Activated CD8-positive, alpha-beta T cell treated with anti-CD3 and anti-CD28 coated beads for 36 hours (primary cell): ENCODE measurements at regions not wholly inside any gene's neighbourhood (a gene's known extent, or its start where the extent isn't known, plus 50 kb on each side); places are given as distances from the start of the nearest gene placed in this dataset.
"Not testable (repeated sequence)": the region's sequence is repeated elsewhere in the genome, so short reads cannot be mapped to it uniquely, and the experiment has no call there.

Source experiments
- ATAC-seq: fragments of 200-7000 bp; cut with Tn5 transposase; one replicate; pipeline ENCODE4 v1.10.0; 2021; ENCODE audit warnings: mild to moderate bottlenecking, moderate library complexity
- CTCF ChIA-PET: fragments of 350-600 bp; sonication (Branson Sonifier 250); formaldehyde crosslinking; loops from one replicate; lab custom pipeline; 2021; ENCODE audit warnings: antibody characterized with exemption; lab: Charles Lee
- POLR2A ChIA-PET: fragments of 350-600 bp; sonication (Branson Sonifier 250); formaldehyde crosslinking; loops from one replicate; lab custom pipeline; 2021; ENCODE audit warnings: antibody characterized with exemption; lab: Charles Lee
- DNase-seq: peaks from one replicate; pipeline ENCODE4 v3.0.0-alpha.2; 2020
- H3K27ac Mint-ChIP-seq: one replicate; pipeline ENCODE4 v1.8.0; 2021; ENCODE audit warnings: mild to moderate bottlenecking, mixed read lengths
- H3K27me3 Mint-ChIP-seq: one replicate; pipeline ENCODE4 v1.8.0; 2021; ENCODE audit warnings: mixed read lengths
- H3K36me3 Mint-ChIP-seq: one replicate; pipeline ENCODE4 v1.8.0; 2021; ENCODE audit warnings: low read depth, mixed read lengths
- H3K4me1 Mint-ChIP-seq: one replicate; pipeline ENCODE4 v1.8.0; 2021; ENCODE audit warnings: low read depth, mixed read lengths
- H3K4me3 Mint-ChIP-seq: one replicate; pipeline ENCODE4 v1.8.0; 2021; ENCODE audit warnings: mild to moderate bottlenecking, moderate library complexity, mixed read lengths
- H3K9me3 Mint-ChIP-seq: one replicate; pipeline ENCODE4 v1.8.0; 2021; ENCODE audit warnings: mixed read lengths
- intact Hi-C: fragments of 100-400 bp; cut with micrococcal nuclease; formaldehyde crosslinking; loops from one replicate; pipeline ENCODE4 v1.10.0; 2022
- TF ChIP-seq, protein P1 (sequence below): fragments of 200-600 bp; IDR thresholded peaks from one replicate; pipeline ENCODE4 v1.8.0; 2022; ENCODE audit warnings: antibody characterized with exemption, mild to moderate bottlenecking

DNA sequence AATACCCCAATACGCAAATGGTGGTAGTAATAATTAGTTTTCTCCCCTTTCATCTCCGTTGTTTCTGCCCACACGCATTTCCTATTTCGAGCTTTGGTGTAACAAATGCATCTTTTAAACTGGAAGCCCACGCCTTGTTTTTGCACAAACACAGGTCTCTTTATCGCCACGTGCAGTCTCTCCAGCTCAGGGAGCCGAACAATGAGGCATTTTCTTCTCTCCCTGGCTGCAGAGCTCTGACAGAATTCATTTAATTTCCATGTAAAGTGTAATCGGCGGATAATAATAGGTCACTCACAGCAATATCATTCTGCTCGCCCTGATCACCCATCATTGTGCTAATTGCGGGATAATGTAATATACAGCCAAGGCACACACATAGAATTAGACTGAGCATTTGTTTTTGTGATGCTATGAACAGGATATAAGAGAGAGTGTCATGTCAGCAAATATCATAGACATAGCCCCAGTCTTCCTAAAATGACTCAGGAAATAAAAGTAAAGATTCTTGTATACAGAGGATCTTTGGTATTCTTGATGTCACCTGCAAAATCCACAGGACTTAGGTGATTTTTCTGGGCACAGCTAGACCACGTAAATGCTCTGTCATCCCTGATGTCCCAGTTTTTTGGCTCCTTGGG, 452.6 kb upstream of the CDH11 start:
- POLR2A ChIA-PET, result no interaction called here
- no peak for ATAC-seq
- H3K36me3 Mint-ChIP-seq, result no peaks in the 10 kb centered on the region

DNA sequence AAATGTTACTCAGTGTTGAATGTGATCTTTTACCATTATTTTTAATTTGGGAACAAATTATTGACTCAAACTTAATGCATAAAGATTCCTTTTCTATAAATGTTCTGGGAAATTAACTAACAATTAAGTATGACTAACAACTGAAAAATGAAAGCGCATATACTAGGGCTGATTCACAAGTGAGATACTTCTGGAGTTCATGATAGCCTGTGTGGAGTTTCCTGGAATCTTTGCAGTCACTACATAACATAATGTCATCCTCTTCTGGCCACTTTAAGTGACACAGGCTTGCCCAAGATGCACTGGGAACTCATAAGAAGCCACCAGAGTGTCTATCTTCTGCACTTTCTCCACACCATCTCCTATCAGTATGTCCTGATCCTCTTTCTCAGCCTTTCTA, 450.3 kb upstream of the CDH11 start:
- no peak for ATAC-seq
- ChIA-PET CTCF (no interaction called here), POLR2A (no interaction called here)
- Mint-ChIP-seq H3K27ac (no peak overlapping the region), H3K36me3 (no peaks in the 10 kb centered on the region), H3K27me3 (no peaks in the 10 kb centered on the region), H3K4me3 (no peak overlapping the region), H3K4me1 (no peaks in the 10 kb centered on the region), H3K9me3 (peaks cover 8% of the 10 kb centered on the region)
- no peak for DNase-seq
- intact Hi-C loops, result no loop called here
- TF ChIP-seq, protein P1, sequence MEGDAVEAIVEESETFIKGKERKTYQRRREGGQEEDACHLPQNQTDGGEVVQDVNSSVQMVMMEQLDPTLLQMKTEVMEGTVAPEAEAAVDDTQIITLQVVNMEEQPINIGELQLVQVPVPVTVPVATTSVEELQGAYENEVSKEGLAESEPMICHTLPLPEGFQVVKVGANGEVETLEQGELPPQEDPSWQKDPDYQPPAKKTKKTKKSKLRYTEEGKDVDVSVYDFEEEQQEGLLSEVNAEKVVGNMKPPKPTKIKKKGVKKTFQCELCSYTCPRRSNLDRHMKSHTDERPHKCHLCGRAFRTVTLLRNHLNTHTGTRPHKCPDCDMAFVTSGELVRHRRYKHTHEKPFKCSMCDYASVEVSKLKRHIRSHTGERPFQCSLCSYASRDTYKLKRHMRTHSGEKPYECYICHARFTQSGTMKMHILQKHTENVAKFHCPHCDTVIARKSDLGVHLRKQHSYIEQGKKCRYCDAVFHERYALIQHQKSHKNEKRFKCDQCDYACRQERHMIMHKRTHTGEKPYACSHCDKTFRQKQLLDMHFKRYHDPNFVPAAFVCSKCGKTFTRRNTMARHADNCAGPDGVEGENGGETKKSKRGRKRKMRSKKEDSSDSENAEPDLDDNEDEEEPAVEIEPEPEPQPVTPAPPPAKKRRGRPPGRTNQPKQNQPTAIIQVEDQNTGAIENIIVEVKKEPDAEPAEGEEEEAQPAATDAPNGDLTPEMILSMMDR, result no peak

More for the DNA sequence above, 452.6 kb upstream of the CDH11 start:
- H3K4me1 Mint-ChIP-seq, result no peaks in the 10 kb centered on the region
- H3K4me3 Mint-ChIP-seq, result no peak overlapping the region
- peaks cover 8% of the 10 kb centered on the region for H3K9me3 Mint-ChIP-seq
- TF ChIP-seq, protein P1, result no peak
- intact Hi-C loops, result no loop called here
- DNase-seq, result no peak
- CTCF ChIA-PET, result no interaction called here
- H3K27ac Mint-ChIP-seq, result no peak overlapping the region
- no peaks in the 10 kb centered on the region for H3K27me3 Mint-ChIP-seq

GRCh38 chr16:65570261-65570660, 448.4 kb upstream of the CDH11 start:
- intact Hi-C loops, result no loop called here
- Mint-ChIP-seq H3K36me3 (no peaks in the 10 kb centered on the region), H3K9me3 (peaks cover 6% of the 10 kb centered on the region), H3K27ac (no peak overlapping the region), H3K4me3 (no peak overlapping the region), H3K27me3 (no peaks in the 10 kb centered on the region), H3K4me1 (no peaks in the 10 kb centered on the region)
- POLR2A ChIA-PET, result no interaction called here
- CTCF ChIA-PET, result no interaction called here
- TF ChIP-seq, protein P1, result no peak
- no peak for ATAC-seq
- DNase-seq, result no peak

- ChIA-PET POLR2A (no interaction called here), CTCF (no interaction called here)
- Mint-ChIP-seq H3K4me1 (no peaks in the 10 kb centered on the region), H3K27ac (no peak overlapping the region), H3K4me3 (no peak overlapping the region), H3K9me3 (peaks cover 7% of the 10 kb centered on the region), H3K27me3 (no peaks in the 10 kb centered on the region), H3K36me3 (no peaks in the 10 kb centered on the region)
- intact Hi-C loops, result no loop called here
- ATAC-seq (no peak), DNase-seq (no peak)
- TF ChIP-seq, protein P1, result no peak
Observed at GRCh38 chr16:65559846-65560245, 438.0 kb upstream of the CDH11 start.

- H3K36me3 Mint-ChIP-seq, POLR2A ChIA-PET, H3K4me3 Mint-ChIP-seq, ATAC-seq, CTCF ChIA-PET, H3K27ac Mint-ChIP-seq, H3K27me3 Mint-ChIP-seq, DNase-seq, intact Hi-C loops, H3K9me3 Mint-ChIP-seq, H3K4me1 Mint-ChIP-seq: not testable (repeated sequence)
Observed at GRCh38 chr16:65549689-65550088, 427.8 kb upstream of the CDH11 start.
